CD1c-positive myeloid dendritic cell (primary cell): ENCODE measurements at regions not wholly inside any gene's neighbourhood (a gene's known extent, or its start where the extent isn't known, plus 50 kb on each side); places are given as distances from the start of the nearest gene placed in this dataset.
"Not testable (repeated sequence)": the region's sequence is repeated elsewhere in the genome, so short reads cannot be mapped to it uniquely, and the experiment has no call there.

Source experiments
- DNase-seq: peaks from one replicate; pipeline ENCODE4 v3.0.0-alpha.2; 2016; ENCODE audit errors: extremely low spot score

DNA sequence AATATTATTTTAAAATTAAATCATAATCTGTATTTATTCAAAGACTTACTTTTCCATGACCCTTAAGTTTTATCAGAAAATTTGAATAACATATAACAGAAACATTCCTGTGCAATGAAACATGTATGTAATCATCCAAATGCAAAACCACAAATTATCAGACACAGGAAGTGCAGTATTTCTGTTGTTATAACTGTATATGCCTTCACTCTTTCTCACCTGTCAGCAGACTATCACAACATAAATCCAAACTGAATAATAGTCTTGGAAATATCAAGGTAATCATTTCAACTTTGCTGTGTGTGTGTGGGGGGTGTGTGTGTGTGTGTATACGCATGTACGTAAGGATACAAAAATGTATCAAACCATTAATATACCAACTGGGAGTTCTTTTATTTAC is 285.9 kb downstream of the SLC7A11 start:
- DNase-seq, result no peak

- no peak for DNase-seq
These were observed 286.6 kb downstream of the SLC7A11 start for GRCh38 chr4:137955595-137955994.

DNA sequence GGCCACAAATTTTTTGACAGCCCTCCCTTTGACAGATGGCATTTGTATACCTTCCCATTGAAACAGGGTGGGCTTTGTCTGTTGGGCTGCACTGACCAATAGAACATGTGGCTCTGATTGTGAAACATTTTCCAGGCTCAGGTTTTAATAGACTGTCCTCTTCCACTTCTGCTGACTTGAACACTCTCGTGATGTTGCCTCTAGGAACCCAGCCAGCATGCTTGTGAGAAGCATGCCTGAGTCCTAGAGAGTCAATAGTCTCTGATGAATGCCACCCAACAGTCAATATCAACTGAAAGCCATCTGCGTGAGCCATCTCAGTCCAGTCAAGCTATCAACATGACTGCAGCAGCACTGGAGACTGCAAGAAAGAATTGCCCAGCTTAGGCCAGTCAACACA is 290.0 kb downstream of the SLC7A11 start:
- DNase-seq, result no peak

- DNase-seq, result no peak
These were observed 291.9 kb downstream of the SLC7A11 start for GRCh38 chr4:137950286-137950685.

DNA sequence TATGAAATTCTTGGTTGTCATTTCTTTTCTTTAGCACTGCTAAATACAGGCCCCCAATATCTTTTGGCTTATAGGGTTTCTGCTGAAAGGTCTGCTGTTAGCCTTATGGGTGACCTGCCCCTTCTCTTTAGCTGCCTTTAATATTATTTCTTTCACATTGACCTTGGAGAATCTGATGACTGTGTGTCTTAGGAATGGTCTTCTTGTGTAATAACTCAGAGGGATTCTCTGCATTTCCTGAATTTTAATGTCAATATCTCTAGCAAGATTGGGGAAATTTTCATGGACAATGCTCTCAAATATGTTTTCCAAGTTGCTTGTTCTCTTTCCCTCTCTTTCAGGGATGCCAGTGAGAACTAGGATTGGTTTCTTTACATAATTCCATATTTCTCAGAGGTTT is 292.4 kb downstream of the SLC7A11 start:
- no peak for DNase-seq

- no peak for DNase-seq
These were observed 295.5 kb downstream of the SLC7A11 start for GRCh38 chr4:137946453-137947174.

- not testable (repeated sequence) for DNase-seq
These were observed 299.3 kb downstream of the SLC7A11 start for GRCh38 chr4:137942815-137943214.

- DNase-seq, result not testable (repeated sequence)
These were observed 300.1 kb downstream of the SLC7A11 start for GRCh38 chr4:137942015-137942515.

DNA sequence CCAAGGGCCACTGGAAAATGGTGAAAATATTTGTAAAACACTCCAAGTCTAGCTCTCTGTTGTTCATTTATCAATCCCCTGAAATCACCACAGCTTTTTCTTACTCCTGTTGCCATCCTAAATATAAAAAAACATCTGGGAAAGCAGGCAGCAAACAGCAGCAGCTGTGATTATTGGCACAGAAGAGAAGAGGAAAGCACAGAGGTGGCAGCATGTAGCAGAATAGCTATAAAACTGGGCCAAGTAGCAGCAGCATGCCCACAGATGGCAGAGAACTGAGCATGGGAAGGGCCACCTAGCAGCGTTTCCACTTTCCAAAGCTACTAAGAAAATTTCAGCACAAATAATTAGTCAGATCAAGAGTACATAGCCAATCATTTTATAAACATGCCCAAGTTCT is 307.2 kb downstream of the SLC7A11 start:
- DNase-seq, result no peak

DNA sequence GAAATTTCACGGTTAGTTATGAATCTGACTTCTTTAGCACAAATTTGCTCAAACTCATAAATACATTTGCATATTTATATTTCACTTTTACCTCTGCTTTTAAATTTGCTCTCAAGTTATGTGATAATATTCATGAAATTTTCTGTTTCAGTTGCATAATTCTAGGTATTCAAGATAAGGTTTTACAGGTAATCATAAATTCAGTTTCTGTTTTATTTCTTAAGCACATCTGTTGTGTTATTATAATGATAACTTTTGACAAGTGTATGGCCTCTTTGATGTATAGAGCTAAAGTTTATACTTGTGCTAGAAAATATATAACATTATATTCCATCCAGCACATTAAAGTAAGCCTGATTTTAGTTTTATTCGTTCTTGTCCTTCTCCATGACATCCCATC is 308.1 kb downstream of the SLC7A11 start:
- DNase-seq, result no peak

DNA sequence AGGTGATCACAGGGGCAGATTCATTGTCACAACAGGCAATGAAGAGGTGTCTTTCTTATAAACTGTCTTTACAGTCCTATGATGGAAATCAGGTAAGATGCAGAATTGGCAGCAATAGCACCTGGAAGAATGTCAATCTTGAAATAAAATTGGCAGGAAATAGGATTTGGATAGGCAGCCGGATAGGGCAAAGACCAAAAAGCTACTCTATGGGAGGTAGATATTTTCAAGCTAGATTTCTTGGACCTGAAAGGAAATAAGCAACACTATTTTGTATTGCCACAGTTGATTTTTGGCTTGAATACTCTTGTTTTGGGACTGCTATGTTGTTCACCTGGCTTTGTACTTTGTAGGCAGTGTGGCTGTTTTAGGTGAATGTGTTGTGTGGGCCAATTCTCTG is 314.2 kb downstream of the SLC7A11 start:
- DNase-seq, result no peak

DNA sequence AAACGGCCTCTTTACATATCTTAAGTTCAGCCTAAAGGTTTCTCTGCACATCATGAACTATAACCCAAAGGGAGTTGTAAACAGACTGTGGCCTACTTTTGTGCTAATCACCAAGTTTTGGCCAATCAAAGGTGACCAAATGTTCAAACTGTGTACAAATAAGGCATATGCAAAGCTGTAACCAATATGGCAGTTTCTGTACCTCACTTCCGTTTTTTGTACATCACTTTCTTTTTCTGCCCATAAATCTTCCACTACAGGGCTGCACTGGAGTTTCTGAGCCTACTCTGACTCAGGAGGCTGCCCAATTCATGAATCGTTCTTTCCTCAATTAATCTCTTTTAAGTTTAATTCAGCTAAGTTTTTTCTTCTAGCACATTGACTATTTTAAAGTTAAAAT is 318.7 kb downstream of the SLC7A11 start:
- no peak for DNase-seq

DNA sequence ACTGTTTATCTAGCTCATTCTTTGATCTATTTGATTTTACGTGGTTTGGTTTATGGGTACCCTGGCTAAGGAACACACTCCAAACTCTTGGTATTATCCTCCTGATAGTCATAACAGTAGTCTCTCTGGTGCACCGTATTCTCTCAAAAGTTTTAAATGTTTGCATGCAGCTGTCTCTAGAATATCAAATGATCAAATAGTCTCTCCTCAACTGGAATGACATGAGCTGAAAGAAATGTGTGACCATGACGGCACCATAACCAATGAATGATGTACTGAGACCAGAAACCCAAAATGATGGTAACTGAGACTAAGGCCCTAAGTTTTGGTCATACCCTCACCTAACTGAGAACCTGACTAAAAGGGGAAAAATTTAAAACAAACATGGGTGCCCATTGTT is 319.4 kb downstream of the SLC7A11 start:
- no peak for DNase-seq

DNA sequence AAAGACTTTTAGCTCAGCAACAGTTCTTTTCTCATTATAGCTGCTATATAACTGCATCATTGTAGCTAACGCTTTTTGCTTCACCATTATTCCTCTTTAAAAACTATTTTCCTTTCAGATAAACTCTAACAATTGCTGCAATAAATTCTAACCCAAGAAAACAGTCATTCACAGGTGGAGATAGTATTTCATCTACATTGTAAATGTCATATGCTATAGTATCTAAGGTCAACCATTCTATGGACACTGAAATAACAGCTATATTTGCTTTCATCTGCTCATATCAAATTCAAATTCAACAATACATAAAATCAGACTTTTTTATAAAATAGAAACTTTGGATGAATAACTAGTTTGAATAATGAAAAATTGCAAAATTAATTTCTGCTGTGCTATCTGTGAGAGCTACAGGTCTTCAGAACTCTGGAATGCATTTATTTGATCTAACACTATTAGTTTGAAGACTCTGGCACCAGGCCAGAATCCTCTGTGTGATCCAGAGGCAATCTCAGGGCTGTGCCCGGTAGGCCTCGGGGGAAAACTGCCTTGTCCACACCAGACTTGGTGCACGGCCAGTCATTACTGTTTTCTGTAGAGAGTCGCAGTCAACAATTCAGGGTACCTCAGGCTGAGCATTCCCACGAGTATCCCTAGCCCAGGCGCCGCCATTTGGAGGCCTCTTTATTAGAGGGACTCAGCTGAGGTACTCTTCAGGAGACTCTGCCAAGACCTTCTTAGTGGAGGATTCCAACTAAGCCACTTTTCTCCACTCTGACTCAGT is 332.4 kb downstream of the SLC7A11 start:
- no peak for DNase-seq

- DNase-seq, result no peak
These were observed 336.2 kb downstream of the SLC7A11 start for GRCh38 chr4:137905930-137906329.

DNA sequence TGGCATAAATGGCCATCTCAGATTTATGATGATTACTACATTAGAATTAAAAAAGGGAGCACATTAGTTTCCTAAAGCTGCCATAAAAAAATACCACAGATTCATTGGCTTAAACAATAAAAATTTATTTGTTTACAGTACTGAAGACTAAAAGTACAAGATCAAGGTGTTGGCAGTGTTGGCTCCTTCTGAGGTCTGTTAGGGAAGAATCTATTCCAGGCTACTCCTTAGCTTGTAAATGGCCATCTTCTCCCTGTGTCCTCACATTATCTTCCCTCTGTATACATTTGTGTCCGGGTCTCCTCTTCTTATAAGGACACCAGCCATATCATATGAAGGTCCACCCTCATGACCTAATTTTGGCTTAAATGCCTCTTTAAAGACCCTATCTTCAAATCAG is 341.0 kb downstream of the SLC7A11 start:
- no peak for DNase-seq

DNA sequence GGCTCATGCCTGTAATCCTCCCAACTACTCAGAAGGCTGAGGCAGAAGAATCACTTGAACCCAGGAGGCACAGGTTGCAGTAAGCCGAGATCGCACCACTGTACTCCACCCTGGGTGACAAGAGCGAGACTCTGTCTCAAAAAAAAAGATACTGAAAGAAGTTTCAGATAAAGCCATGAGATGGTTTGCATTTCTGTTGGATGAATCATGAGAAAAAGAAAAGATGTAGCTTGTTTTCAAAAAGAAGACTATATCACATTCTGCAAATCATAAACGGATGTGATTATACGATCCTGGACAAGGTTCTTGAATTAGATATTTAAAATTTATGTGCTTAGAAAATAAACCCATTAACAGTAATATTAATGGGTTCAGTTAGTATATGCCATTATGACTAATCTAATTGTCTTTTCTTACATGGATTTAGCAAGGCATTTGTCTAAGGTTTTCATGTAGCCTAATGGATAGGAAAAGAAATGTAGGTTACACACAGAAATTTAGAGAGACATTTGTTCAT is 345.9 kb downstream of the SLC7A11 start:
- DNase-seq, result no peak

DNA sequence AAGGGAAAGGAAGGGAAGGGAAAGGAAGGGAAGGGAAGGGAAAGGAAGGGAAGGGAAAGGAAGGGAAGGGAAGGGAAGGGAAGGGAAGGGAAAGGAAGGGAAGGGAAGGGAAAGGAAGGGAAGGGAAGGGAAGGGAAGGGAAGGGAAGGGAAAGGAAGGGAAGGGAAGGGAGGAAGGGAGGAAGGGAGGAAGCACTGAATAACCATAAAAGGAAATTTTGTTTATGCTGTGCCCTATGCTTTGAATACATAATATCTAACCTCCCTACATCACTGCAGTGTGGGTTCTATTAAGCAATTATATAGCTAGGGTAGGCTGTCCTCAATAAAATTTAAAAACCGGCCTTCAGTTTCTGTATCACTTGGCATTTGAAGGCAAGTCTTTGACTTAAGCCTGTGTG is 346.6 kb downstream of the SLC7A11 start:
- not testable (repeated sequence) for DNase-seq

GRCh38 chr4:137892134-137892533 is 350.0 kb downstream of the SLC7A11 start:
- DNase-seq, result no peak

- DNase-seq, result no peak
These were observed 351.3 kb downstream of the SLC7A11 start for GRCh38 chr4:137890812-137891211.

DNA sequence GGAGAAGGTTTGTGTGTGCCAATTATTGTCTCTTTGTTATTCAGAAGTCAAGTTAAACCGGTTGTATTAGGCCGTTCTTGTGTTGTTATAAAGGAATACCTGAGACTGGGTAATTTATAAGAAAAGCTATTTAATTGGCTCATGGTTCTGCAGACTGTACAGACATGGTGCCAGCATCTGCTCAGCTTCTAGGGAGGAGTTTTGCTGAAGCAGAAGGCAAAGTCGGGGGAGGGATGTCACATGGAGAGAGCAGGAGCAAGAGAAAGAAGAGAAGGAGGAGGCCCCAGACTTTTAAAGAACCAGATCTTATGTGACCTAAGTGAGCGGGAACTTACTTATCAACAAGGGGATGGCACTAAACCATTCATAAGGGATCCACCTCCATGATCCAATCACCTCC is 349.3 kb upstream of the PCDH18 start:
- DNase-seq, result no peak

GRCh38 chr4:137868067-137868466 is 335.8 kb upstream of the PCDH18 start:
- DNase-seq, result not testable (repeated sequence)

DNA sequence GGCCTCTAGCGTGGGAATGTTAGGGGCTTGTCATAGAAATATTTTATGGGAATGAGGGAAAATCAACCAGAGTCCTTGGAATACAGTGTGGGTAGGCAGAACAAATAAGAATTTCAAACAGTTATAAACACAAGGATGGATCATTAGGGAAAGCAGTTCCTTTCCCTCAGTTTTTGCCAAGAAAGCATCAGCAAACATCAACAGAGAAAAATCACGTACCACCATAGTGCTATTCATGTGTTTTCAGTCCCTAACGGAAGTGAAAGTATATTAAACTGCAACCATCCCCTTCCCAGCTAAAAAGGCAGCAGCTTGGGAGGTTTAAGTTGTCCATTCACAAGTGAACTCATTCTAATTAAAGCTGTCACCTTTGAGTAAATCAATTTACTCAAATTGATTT is 334.4 kb upstream of the PCDH18 start:
- no peak for DNase-seq
